H1 (cell line): ENCODE measurements at regions not wholly inside any gene's neighbourhood (a gene's known extent, or its start where the extent isn't known, plus 50 kb on each side); places are given as distances from the start of the nearest gene placed in this dataset.

Source experiments
- POLR2A ChIP-seq, 2 experiments: IDR thresholded peaks; 1 replicate in 1 of 2; 2 replicates in 1 of 2; pipeline ENCODE4 v1.6.1; 2011; ENCODE audit warnings: low read depth in 2 of 2, low read length in 2 of 2, mild to moderate bottlenecking in 2 of 2; ENCODE audit errors: control extremely low read depth in 1 of 2
- POLR2AphosphoS5 ChIP-seq: IDR thresholded peaks from 2 replicates; pipeline ENCODE4 v1.6.1; 2011; ENCODE audit warnings: low read depth, low read length
- SRF ChIP-seq: IDR thresholded peaks from 2 replicates; pipeline ENCODE4 v1.6.1; 2011; ENCODE audit warnings: mild to moderate bottlenecking, low read depth, low read length, moderate library complexity
- TCF12 ChIP-seq: IDR thresholded peaks from 2 replicates; pipeline ENCODE4 v1.6.1; 2011; ENCODE audit warnings: low read depth, mild to moderate bottlenecking, low read length
- TF ChIP-seq, protein P1 (sequence below): IDR thresholded peaks from 2 replicates; pipeline ENCODE4 v1.6.1; 2012; ENCODE audit warnings: inconsistent platforms
- TF ChIP-seq, protein P2 (sequence below), 3 experiments: IDR thresholded peaks; 1 replicate in 2 of 3; 2 replicates in 1 of 3; pipeline versions ENCODE4 v1.5.1 to v1.6.1; 2011; ENCODE audit warnings: low read length in 3 of 3, mild to moderate bottlenecking in 3 of 3, inconsistent platforms in 2 of 3, low read depth in 1 of 3, moderate library complexity in 1 of 3; ENCODE audit not compliant: insufficient read depth in 1 of 3; ENCODE audit errors: control extremely low read depth in 1 of 3
- TF ChIP-seq, protein P3 (sequence below): IDR thresholded peaks from 2 replicates; pipeline ENCODE4 v1.6.1; 2012; ENCODE audit warnings: low read length, inconsistent platforms
- TF ChIP-seq, protein P4 (sequence below): IDR thresholded peaks from 2 replicates; pipeline ENCODE4 v1.6.1; 2011; ENCODE audit warnings: low read depth, mild to moderate bottlenecking, low read length; ENCODE audit not compliant: insufficient read depth

DNA sequence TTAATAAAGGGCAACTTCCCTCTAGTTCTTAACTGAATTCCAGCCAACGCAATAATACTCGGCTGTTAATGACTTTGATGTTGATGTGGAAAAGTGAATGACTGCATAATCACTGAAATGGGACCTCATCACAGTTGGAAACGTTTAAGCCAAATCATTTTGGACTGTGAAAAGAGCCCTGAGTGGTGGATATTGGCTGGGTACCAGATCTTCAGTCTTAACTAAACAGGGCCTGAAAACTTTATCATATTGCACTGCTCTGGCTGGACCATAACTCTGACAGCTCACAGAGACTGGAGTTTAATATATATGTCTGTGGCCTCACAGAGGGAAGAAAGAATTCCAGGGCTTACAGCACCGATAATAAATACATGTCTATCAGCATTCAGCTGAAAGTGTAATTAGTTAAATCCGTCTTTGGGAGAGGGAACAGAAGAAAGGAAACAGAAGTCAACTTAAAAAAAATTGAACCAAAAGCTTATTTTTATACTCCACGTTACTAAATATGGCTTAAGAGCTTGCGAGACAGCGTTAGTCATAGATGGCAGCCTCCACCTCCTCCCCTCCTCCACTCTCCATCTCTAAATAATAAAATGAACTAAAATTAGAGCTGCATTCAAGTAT lies 222.3 kb upstream of the CDIN1 start:
- no peak for TF ChIP-seq POLR2A (IDR thresholded peaks at IDR 0.05; ENCODE audit: control extremely low read depth in 1 of 2, low read depth in 2 of 2, low read length in 2 of 2)
- TF ChIP-seq, protein P1, sequence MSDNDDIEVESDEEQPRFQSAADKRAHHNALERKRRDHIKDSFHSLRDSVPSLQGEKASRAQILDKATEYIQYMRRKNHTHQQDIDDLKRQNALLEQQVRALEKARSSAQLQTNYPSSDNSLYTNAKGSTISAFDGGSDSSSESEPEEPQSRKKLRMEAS: no peak
- TF ChIP-seq, protein P2, sequence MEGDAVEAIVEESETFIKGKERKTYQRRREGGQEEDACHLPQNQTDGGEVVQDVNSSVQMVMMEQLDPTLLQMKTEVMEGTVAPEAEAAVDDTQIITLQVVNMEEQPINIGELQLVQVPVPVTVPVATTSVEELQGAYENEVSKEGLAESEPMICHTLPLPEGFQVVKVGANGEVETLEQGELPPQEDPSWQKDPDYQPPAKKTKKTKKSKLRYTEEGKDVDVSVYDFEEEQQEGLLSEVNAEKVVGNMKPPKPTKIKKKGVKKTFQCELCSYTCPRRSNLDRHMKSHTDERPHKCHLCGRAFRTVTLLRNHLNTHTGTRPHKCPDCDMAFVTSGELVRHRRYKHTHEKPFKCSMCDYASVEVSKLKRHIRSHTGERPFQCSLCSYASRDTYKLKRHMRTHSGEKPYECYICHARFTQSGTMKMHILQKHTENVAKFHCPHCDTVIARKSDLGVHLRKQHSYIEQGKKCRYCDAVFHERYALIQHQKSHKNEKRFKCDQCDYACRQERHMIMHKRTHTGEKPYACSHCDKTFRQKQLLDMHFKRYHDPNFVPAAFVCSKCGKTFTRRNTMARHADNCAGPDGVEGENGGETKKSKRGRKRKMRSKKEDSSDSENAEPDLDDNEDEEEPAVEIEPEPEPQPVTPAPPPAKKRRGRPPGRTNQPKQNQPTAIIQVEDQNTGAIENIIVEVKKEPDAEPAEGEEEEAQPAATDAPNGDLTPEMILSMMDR (IDR thresholded peaks at IDR 0.05; ENCODE audit: control extremely low read depth in 1 of 3, insufficient read depth in 1 of 3, low read depth in 1 of 3, low read length in 3 of 3): no peak
- TF ChIP-seq SRF: no peak
- no peak for TF ChIP-seq TCF12
- TF ChIP-seq POLR2AphosphoS5: no peak
- TF ChIP-seq, protein P3, sequence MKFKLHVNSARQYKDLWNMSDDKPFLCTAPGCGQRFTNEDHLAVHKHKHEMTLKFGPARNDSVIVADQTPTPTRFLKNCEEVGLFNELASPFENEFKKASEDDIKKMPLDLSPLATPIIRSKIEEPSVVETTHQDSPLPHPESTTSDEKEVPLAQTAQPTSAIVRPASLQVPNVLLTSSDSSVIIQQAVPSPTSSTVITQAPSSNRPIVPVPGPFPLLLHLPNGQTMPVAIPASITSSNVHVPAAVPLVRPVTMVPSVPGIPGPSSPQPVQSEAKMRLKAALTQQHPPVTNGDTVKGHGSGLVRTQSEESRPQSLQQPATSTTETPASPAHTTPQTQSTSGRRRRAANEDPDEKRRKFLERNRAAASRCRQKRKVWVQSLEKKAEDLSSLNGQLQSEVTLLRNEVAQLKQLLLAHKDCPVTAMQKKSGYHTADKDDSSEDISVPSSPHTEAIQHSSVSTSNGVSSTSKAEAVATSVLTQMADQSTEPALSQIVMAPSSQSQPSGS: no peak
- TF ChIP-seq, protein P4, sequence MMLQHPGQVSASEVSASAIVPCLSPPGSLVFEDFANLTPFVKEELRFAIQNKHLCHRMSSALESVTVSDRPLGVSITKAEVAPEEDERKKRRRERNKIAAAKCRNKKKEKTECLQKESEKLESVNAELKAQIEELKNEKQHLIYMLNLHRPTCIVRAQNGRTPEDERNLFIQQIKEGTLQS: no peak
